Brain microvascular endothelial cell (primary cell): ENCODE measurements at regions not wholly inside any gene's neighbourhood (a gene's known extent, or its start where the extent isn't known, plus 50 kb on each side); places are given as distances from the start of the nearest gene placed in this dataset.
A peak's percentile ranks its signal among the peaks of the same experiment; 100 is the strongest.

Experiments
- DNase-seq: peaks from one replicate; pipeline ENCODE4 v3.0.0-alpha.2; 2020
- H3K27ac ChIP-seq: fragments of 250-450 bp; sonication (Bioruptor Pico); 2 replicates; pipeline ENCODE4 v1.5.1; 2020; ENCODE audit warnings: mild to moderate bottlenecking, moderate library complexity
- H3K27me3 ChIP-seq: fragments of 250-450 bp; sonication (Bioruptor Pico); replicated peaks from 2 replicates; pipeline ENCODE4 v1.5.1; 2020; ENCODE audit warnings: mild to moderate bottlenecking
- H3K36me3 ChIP-seq: fragments of 250-450 bp; sonication (Bioruptor Pico); replicated peaks from 2 replicates; pipeline ENCODE4 v1.5.1; 2020; ENCODE audit warnings: mild to moderate bottlenecking
- H3K4me3 ChIP-seq: 2 replicates; pipeline ENCODE4 v1.5.1; 2011; ENCODE audit warnings: low read depth, mild to moderate bottlenecking, control low read depth, low read length, moderate library complexity
- in situ Hi-C: cut with HindIII; loops from 2 replicates; pipeline ENCODE4 v1.10.0; 2017; ENCODE audit warnings: low sequenced_read_pairs, low pct_ligation_motif_present
- TF ChIP-seq, protein P1 (sequence below): IDR thresholded peaks from 2 replicates; pipeline ENCODE4 v1.5.1; 2011; ENCODE audit warnings: low read depth, mild to moderate bottlenecking, moderate library complexity, low read length, control low read depth, inconsistent platforms; ENCODE audit errors: missing control alignments

GRCh38 chr9:21744320-21744719, 58.1 kb upstream of the MTAP start:
- Histone ChIP-seq H3K4me3 (no peak overlapping the region), H3K36me3 (no peaks in the 10 kb centered on the region), H3K27ac (no peak overlapping the region), H3K27me3 (no peaks in the 10 kb centered on the region)
- in situ Hi-C loops = no loop called here
- TF ChIP-seq, protein P1, sequence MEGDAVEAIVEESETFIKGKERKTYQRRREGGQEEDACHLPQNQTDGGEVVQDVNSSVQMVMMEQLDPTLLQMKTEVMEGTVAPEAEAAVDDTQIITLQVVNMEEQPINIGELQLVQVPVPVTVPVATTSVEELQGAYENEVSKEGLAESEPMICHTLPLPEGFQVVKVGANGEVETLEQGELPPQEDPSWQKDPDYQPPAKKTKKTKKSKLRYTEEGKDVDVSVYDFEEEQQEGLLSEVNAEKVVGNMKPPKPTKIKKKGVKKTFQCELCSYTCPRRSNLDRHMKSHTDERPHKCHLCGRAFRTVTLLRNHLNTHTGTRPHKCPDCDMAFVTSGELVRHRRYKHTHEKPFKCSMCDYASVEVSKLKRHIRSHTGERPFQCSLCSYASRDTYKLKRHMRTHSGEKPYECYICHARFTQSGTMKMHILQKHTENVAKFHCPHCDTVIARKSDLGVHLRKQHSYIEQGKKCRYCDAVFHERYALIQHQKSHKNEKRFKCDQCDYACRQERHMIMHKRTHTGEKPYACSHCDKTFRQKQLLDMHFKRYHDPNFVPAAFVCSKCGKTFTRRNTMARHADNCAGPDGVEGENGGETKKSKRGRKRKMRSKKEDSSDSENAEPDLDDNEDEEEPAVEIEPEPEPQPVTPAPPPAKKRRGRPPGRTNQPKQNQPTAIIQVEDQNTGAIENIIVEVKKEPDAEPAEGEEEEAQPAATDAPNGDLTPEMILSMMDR = no peak
- no peak for DNase-seq

DNA sequence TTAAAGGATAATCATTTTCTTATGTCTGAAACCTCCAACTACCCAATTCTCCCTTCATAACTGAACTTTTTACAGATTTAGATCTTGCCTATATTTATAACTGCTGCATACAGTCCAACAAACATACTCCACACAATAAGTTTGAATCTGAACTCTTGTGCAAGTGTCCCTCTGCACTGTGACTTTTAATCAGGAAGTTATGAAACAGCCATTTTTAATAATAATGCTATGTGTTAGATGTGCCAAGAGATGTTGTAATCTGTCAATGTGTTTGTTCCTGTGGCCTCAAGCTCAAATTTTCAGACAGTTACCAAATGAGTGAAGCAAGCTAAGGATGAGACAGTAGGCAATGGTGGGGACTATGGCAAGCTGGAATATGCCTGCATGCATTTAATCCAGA, 57.6 kb upstream of the MTAP start:
- Histone ChIP-seq H3K27ac (no peak overlapping the region), H3K4me3 (no peak overlapping the region), H3K27me3 (no peaks in the 10 kb centered on the region), H3K36me3 (no peaks in the 10 kb centered on the region)
- in situ Hi-C loops = no loop called here
- no peak for DNase-seq
- TF ChIP-seq, protein P1 = no peak

- in situ Hi-C loops = no loop called here
- H3K27ac ChIP-seq = no peak overlapping the region
Measured at GRCh38 chr9:21746550-21746949, 55.9 kb upstream of the MTAP start.

GRCh38 chr9:21747175-21747574, 55.3 kb upstream of the MTAP start:
- TF ChIP-seq, protein P1 = no peak
- H3K27me3 ChIP-seq = no peaks in the 10 kb centered on the region
- peak; percentile 33 for DNase-seq
- in situ Hi-C loops = no loop called here
- no peak overlapping the region for H3K27ac ChIP-seq
- no peak overlapping the region for H3K4me3 ChIP-seq
- no peaks in the 10 kb centered on the region for H3K36me3 ChIP-seq

More at GRCh38 chr9:21746550-21746949, 55.9 kb upstream of the MTAP start:
- DNase-seq = no peak
- H3K36me3 ChIP-seq = no peaks in the 10 kb centered on the region
- no peak overlapping the region for H3K4me3 ChIP-seq
- TF ChIP-seq, protein P1 = no peak
- H3K27me3 ChIP-seq = no peaks in the 10 kb centered on the region

- H3K27me3 ChIP-seq = no peaks in the 10 kb centered on the region
- H3K27ac ChIP-seq = no peak overlapping the region
- peak; percentile 22 for DNase-seq
- TF ChIP-seq, protein P1 = no peak
- in situ Hi-C loops = no loop called here
- no peaks in the 10 kb centered on the region for H3K36me3 ChIP-seq
- no peak overlapping the region for H3K4me3 ChIP-seq
Measured at GRCh38 chr9:21750021-21750735, 52.3 kb upstream of the MTAP start.

- TF ChIP-seq, protein P1 = no peak
- no peak for DNase-seq
- no peak overlapping the region for H3K4me3 ChIP-seq
- no peaks in the 10 kb centered on the region for H3K36me3 ChIP-seq
- H3K27ac ChIP-seq = no peak overlapping the region
- H3K27me3 ChIP-seq = no peaks in the 10 kb centered on the region
- in situ Hi-C loops = no loop called here
Measured at GRCh38 chr9:21751998-21752397, 50.4 kb upstream of the MTAP start.
